ENCODE measurements at regions not wholly inside any gene's neighbourhood (a gene's known extent, or its start where the extent isn't known, plus 50 kb on each side); places are given as distances from the start of the nearest gene placed in this dataset.
"Not testable (repeated sequence)": the region's sequence is repeated elsewhere in the genome, so short reads cannot be mapped to it uniquely, and the experiment has no call there.

GRCh38 chr9:73087876-73088275 lies 63.8 kb upstream of the ANXA1 start:
- not testable (repeated sequence) for H3K4me1 ChIP-seq (ENCODE audit: insufficient read depth); H3K4me1 Mint-ChIP-seq; H3K36me3 Mint-ChIP-seq (ENCODE audit: low read depth); H4K20me1 ChIP-seq (replicated peaks; ENCODE audit: insufficient read depth); H2AFZ ChIP-seq; H3K27ac Mint-ChIP-seq; H3K4me3 Mint-ChIP-seq; H3K79me2 ChIP-seq (replicated peaks; ENCODE audit: insufficient read depth); H3K4me2 ChIP-seq; DNase-seq (ENCODE audit: low spot score); H3K27me3 Mint-ChIP-seq (ENCODE audit: insufficient read depth, low read depth, poor library complexity); ATAC-seq; H3F3A ChIP-seq (replicated peaks; ENCODE audit: low read depth); H3K27me3 ChIP-seq (ENCODE audit: insufficient read depth); H3K9me2 ChIP-seq (ENCODE audit: insufficient read depth); H3K9me3 Mint-ChIP-seq; H3K27ac ChIP-seq (ENCODE audit: low read depth); H3K36me3 ChIP-seq (ENCODE audit: insufficient read depth); H3K4me3 ChIP-seq

GRCh38 chr9:73083519-73083918 lies 68.1 kb upstream of the ANXA1 start:
- H3K4me1 ChIP-seq (ENCODE audit: insufficient read depth) = peaks cover 17% of the 10 kb centered on the region
- Mint-ChIP-seq H3K4me3 (no peak overlapping the region), H3K4me1 (peaks cover 19% of the 10 kb centered on the region; the same call in 2 of the 3 replicates), H3K9me3 (no peaks in the 10 kb centered on the region), H3K27ac (no peak overlapping the region), H3K27me3 (ENCODE audit: insufficient read depth, low read depth, poor library complexity) (peaks cover 2% of the 10 kb centered on the region), H3K36me3 (ENCODE audit: low read depth) (no peaks in the 10 kb centered on the region)
- ATAC-seq (no peak), DNase-seq (ENCODE audit: low spot score) (no peak)
- no peaks in the 10 kb centered on the region for H3K79me2 ChIP-seq (replicated peaks; ENCODE audit: insufficient read depth)
- no peaks in the 10 kb centered on the region for H3F3A ChIP-seq (replicated peaks; ENCODE audit: low read depth)
- H4K20me1 ChIP-seq (replicated peaks; ENCODE audit: insufficient read depth) = no peaks in the 10 kb centered on the region
- TF ChIP-seq JUNB (IDR thresholded peaks at IDR 0.05; ENCODE audit: unreplicated experiment) (no peak), EZH2 (IDR thresholded peaks at IDR 0.05; ENCODE audit: low read depth, unreplicated experiment) (no peak), CREB1 (CRISPR knock-in tag; IDR thresholded peaks at IDR 0.05; ENCODE audit: low read depth) (no peak), REST (IDR thresholded peaks at IDR 0.05; ENCODE audit: unreplicated experiment) (no peak), POLR2AphosphoS5 (IDR thresholded peaks at IDR 0.05; ENCODE audit: low read depth) (no peak)
- no peaks in the 10 kb centered on the region for H3K9me2 ChIP-seq (ENCODE audit: insufficient read depth)
- H3K27me3 ChIP-seq (ENCODE audit: insufficient read depth) = no peaks in the 10 kb centered on the region
- no peak overlapping the region for H3K4me3 ChIP-seq
- no peak overlapping the region for H3K27ac ChIP-seq (ENCODE audit: low read depth)
- H3K36me3 ChIP-seq (ENCODE audit: insufficient read depth) = no peaks in the 10 kb centered on the region
- H3K4me2 ChIP-seq = no peak overlapping the region
- no peak overlapping the region for H2AFZ ChIP-seq

- no peaks in the 10 kb centered on the region for H3K36me3 Mint-ChIP-seq (ENCODE audit: low read depth)
- H3K27ac Mint-ChIP-seq = no peak overlapping the region
- no peak overlapping the region for H3K4me3 ChIP-seq
- DNase-seq (ENCODE audit: low spot score) (peak; percentile 84), ATAC-seq (peak; percentile 70)
- no peak overlapping the region for H3K4me3 Mint-ChIP-seq
- peaks cover 28% of the 10 kb centered on the region for H3K4me1 ChIP-seq (ENCODE audit: insufficient read depth)
- no peaks in the 10 kb centered on the region for H3K27me3 ChIP-seq (ENCODE audit: insufficient read depth)
- no peaks in the 10 kb centered on the region for H4K20me1 ChIP-seq (replicated peaks; ENCODE audit: insufficient read depth)
- TF ChIP-seq REST (IDR thresholded peaks at IDR 0.05; ENCODE audit: unreplicated experiment) (no peak), ZNF331 (CRISPR knock-in tag; IDR thresholded peaks at IDR 0.05; ENCODE audit: low read depth) (no peak), STAT1 (IDR thresholded peaks at IDR 0.05; ENCODE audit: unreplicated experiment) (no peak), CTCF (conservative IDR thresholded peaks at IDR 0.05; ENCODE audit: low read depth in 2 of 2) (peak; percentile 81 to 82)
- H3K27ac ChIP-seq (ENCODE audit: low read depth) = no peak overlapping the region
- H3K4me1 Mint-ChIP-seq = peaks cover 29% of the 10 kb centered on the region; the same call in 2 of the 3 replicates
- no peaks in the 10 kb centered on the region for H3K36me3 ChIP-seq (ENCODE audit: insufficient read depth)
- no peaks in the 10 kb centered on the region for H3K9me2 ChIP-seq (ENCODE audit: insufficient read depth)
- H3K9me3 Mint-ChIP-seq = no peaks in the 10 kb centered on the region
- H3K79me2 ChIP-seq (replicated peaks; ENCODE audit: insufficient read depth) = no peaks in the 10 kb centered on the region
- no peak overlapping the region for H2AFZ ChIP-seq
- peaks cover 2% of the 10 kb centered on the region for H3K27me3 Mint-ChIP-seq (ENCODE audit: insufficient read depth, low read depth, poor library complexity)
- H3K4me2 ChIP-seq = no peak overlapping the region
- no peaks in the 10 kb centered on the region for H3F3A ChIP-seq (replicated peaks; ENCODE audit: low read depth)
Observed at GRCh38 chr9:73081979-73082657, 69.5 kb upstream of the ANXA1 start.
